ENCODE measurements at regions not wholly inside any gene's neighbourhood (a gene's known extent, or its start where the extent isn't known, plus 50 kb on each side); places are given as distances from the start of the nearest gene placed in this dataset.
"Not testable (repeated sequence)": the region's sequence is repeated elsewhere in the genome, so short reads cannot be mapped to it uniquely, and the experiment has no call there.

DNA sequence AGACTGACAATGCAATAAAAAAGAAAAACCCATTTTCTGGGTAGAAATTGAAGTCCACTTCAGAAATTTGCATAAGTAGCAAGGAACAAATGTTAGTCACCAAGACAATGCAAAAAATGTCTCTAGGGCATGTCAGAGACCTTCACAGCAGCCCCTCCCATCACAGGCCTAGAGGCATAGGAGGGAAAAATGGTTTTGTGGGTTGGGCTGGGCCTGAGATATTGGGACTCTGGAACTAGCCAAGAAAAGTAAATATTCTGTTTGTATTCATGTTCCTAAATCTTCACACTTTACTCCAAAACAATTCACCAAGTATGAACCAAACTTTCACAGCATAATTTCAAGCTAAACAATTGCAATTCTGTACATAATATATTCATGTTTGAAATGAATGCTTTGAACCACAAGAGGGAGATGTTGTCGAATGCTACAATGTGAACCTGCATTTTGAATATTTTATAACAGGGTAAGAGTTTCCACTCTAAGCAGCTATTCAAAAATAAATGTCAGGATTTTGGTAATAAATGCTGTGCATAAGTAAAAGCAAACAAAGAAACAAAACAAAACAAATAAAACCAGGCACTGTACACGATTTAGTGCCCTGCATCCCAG is 429.2 kb downstream of the OTOL1 start:
- no peak for DNase-seq

DNA sequence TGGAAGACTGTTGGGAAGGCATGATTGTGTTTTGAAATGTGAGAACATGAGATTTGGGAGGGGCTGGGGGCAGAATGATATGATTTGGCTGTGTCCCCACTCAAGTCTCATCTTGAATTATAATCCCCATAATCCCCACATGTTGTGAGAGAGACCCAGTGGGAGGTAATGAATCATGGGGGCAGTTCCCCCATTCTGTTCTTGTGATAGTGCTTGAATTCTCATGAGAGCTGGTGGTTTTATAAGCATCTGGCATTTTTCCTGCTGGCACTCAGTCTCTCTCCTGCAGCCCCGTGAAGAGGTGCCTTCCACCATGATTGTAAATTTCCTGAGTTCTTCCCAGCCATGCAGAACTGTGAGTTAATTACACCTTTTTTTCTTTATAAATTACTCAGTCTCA is 430.5 kb downstream of the OTOL1 start:
- DNase-seq: no peak

DNA sequence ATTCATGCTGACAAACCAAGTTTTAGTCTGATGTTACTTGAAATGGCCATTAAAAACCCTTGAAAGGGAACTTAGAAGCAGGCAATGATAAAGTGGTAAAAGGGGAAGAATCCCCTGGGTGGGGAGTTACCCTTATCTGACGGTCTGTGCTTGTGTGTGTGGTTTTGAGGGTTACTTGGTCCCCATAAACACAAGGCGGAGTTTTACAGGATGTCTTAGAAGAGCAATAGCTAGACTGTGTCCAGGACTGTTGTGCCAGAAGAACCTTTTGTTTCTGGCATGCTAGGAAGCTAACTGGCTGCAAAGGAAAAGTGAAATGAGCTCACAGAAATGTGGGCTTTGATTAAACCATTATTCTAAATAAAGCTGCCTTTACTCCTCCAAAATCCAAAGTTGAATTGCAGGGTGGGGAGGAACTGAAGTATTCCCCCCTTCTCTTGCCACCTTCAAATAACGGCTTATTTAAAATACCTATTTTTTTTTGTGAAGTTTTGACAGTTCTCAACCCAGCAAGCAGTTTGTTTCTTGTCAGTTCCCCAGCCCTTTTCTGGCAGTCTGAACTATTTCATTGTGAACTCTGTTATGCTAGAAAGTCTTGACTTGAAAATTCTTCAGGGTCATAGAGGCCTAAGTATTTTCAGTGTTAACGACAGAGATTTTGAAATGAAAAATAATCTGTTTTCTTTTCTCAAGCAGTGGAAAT is 443.5 kb downstream of the OTOL1 start:
- no peak for DNase-seq

DNA sequence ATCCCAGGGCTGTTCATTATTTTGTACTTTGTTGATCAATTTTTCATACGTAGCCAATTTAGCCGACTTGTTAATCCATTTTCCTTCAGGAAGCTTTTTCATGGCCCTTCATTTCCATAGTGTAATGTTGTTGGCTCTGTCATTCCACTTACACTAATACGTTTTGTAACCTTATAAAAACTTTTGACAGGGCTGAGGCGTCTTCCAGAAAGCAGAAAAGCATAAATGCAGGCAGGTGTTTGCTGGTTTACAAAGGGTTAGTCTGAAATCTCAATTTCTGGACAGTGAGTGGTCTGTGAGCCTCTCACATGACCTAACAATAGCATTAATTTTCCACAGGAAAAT is 444.0 kb downstream of the OTOL1 start:
- no peak for DNase-seq

DNA sequence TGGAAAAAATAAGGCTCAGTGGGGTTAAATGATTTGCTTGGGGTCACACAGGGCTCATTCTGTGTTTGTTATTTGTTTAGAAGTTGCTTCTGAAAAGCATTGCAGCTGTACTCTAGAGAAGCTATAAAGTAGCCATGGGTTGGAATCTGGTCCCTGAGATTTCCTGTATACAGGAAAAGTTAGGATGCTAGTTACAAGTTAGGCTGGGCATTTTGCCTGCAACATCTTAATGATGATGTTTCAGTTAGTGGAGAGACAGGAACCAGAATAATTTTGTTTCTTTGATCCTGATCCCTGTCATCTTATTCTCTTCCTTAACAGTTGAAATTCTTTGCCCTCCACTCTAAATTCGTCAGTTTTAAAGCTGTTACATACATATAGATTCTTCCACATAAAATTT is 445.3 kb downstream of the OTOL1 start:
- no peak for DNase-seq

DNA sequence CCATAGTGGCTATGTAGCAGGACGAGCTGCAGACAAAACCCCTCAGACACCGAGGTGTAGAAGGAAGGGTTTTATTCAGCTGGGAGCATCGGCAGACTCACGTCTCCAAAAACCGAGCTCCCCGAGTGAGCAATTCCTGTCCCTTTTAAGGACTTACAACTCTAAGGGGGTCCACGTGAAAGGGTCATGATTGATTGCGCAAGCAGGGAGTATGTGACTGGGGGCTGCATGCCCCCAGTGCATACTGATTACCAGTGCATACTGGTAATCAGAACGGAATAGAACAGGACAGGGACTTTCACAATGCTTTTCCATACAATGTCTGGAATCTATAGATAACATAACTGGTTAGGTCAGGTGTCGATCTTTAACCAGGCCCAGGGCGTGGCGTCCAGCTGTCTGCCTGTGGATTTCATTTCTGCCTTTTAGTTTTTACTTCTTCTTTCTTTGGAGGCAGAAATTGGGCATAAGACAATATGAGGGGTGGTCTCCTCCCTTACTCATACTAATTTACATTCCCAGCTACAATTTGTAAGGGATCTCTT is 447.3 kb downstream of the OTOL1 start:
- not testable (repeated sequence) for DNase-seq

DNA sequence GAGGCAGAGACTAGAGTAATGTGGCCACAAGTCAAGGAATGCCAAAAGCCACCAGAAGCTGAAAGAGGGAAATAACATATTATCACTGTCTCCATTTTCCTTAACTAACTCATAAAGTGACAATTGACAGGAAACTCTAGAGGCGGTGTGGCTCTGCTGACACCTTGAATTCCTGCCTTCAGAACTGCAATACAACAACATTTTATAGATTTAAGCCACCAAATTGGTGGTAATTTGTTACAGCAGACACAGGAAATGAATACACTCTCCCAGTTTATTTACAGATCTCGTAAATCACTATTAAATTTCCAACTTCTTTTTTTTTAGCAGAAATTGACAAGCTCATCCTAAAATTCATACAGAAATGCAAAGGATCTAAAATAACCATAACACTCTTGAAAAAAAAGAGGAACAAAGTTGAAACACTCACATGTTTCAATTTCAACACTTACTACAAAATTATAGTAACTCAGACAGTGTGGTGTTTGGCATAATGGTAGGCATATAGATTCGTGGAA is 449.9 kb downstream of the OTOL1 start:
- DNase-seq: no peak

DNA sequence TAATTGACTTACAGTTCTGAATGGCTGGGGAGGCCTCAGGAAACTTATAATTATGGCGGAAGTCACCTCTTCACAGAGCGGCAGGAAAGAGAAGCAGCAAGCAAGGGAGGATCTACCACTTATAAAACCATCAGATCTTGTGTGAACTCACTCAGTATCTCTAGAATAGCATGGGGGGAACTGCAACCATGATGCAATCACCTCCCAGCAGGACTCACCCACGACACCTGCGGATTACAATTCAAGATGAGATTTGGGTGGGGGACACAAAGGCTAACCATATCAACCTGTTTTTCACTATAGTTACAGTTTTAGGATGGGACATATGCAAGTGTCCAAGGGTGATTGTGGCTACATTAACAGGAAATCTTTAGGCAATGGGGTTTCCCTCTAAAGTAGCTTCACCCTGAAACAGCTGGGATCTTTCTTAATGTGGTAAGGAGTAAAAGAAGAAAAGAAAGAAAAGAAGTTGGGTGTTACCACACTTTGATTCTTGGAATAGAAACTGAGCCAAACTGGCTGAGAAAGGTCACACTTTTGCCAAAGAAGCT is 453.8 kb downstream of the OTOL1 start:
- DNase-seq: no peak

DNA sequence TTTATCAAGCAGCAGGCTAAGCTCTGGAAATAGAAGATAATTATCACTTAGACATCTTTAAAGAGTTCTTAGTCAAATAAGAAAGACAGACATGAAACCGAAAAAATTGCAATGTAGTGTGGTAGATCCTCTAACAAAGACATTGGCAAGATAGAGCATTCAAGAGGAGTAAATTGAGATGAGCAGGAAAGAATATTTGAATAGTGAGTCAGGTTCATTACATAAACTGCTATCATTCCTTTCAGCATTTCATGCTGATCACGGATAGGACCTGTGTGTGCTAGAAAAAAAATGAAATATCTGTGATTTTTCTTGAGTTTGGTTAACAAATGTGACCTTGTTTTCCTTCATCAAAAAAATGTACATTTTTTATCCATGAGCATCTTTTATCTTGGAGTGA is 460.9 kb downstream of the OTOL1 start:
- DNase-seq: no peak

DNA sequence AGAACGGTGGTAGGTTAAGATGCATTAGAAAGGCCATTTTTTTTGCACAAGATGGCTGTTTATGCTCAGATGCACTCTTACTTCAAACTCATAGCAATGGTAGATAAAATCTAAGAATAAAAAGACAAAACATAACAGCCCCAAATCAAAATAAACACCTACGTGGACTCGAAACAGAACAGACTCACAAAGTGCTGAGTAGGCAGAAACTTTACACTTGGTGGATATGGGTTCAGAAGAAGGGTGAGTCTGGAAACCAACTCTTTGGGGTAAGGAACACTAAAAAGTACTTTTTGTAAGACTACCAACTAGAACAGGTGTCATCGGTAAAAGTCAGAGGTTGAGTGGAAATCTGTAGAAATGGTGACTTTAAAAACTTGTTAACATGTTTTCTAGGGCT is 468.2 kb downstream of the OTOL1 start:
- DNase-seq: no peak

DNA sequence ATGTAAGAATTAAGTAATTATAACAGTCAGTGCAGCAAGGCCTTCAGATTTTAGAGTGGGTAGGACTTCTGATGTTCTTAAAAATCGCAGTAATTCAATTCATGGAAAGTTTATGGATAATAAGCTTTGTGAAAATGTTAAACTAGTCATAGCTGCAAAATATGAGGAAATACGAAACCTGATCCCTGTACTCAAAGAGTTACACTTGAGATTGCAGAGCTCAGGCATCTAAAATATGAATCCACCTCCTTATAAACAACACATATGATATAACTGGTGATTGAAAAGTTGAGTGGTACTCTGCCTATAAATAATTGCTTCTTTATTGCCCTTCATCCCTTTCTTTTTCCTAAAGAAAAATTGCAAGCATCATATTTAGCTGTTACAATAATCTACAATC is 473.3 kb downstream of the OTOL1 start:
- no peak for DNase-seq

DNA sequence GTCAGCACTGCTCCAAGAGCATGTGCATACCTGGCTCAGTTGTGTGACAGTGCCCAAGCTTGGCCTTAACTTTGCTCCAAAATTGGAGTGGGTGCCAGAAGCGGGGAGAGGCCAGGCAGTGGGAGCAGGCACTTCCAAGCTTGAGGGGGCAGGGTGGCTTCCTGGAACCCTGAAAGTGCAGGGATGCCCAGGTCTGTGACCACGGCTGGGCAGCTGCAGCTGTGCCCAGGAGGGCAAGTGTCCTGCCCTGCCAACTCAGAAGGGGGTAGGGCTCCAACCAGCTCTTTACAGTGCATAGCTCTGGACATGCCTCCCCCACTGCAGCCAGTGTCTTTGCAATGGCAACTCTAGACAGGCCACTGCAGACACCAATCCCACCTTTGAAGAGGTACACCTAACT is 478.6 kb downstream of the OTOL1 start:
- no peak for DNase-seq

DNA sequence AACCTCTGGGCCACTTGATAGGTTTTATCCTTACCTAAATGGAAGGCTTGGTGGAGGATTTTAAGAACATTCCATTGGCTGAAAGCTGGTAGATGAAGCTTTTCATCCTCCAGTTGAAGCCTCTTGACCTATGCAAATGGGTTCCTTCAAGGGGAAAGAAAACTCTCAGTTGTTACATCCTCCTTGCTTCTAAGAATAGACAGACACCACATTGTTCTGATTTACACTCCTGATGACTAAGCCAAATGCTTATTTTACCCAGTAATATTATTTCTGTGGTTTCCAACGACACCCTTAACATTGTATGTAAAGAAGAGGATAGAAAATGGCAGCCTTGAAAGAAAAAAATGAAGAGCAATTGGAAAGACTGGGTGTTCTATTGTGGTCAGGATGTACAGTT is 480.5 kb downstream of the OTOL1 start:
- no peak for DNase-seq

DNA sequence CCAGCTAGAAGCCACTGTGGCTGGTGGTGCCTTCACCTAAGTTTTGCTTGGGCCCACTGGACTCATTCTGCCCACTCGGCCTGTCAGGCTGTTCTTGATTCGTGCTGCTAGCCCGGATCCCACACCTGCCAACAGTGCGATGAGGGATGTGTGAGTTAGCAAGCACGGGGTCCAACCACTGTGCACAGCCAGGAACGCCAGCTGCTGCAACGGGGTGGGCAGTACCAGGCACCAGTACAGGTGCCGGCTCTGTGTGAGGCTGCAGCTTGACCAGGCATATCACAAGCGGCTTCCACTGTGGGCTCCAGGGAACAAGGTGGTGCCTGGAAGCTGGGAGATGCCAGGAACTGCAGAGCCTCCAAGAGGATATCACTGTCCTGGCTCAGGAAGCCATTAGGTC is 481.2 kb downstream of the OTOL1 start:
- no peak for DNase-seq

DNA sequence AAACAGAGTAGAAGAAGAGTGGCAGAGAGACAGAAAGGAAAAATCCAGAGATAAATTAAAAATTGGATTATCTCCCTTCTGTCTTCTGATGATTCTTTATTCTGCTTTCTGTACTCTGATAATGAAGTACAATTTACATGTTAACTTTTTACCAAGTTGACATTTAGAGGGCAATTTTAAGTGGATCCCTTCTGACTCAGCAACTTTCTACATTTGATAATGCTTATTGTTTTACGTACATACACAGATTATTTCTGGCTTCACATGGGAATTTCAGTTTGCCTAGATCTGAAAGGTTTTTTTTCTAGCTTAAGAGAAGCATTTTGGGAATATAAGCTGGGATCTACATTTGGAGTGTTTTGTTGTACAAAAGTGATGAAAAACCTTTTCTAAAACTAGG is 491.3 kb downstream of the OTOL1 start:
- no peak for DNase-seq

DNA sequence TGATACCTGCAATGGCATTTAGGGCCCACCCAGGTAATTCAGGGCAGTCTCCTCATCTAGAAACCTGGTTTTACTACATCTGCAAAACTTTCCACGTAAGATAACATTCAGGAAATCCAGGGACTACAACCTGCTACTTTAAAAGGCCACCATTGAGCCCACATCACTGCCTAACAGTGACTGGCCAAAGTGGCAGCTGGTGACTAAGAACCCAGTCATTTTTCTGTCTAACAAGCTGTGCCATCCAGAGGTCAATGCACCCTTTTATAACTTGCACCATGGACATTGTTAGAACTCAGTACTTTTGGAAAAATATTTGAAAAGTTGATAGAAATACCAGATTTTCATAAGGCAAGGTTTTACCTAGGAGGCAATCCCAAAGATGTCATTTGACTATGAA is 492.4 kb downstream of the OTOL1 start:
- DNase-seq: no peak

DNA sequence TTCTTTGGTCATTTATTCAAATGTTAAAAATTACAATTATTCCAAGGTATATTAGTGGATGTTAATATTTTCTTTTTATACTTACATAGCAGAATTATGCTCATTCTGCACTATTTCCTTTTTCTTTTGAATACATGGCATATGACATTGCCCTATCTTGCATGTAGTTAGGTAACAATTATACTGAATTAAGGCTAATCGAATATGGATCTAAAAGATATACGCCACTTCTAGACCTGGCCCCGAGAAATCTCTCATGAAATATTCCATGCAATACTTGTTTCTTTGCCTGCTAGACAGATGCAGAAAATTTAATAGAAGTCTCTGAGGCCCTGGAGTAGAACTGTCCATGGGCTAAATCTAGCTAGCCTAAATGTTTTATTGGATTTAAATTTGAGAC is 493.4 kb downstream of the OTOL1 start:
- no peak for DNase-seq

DNA sequence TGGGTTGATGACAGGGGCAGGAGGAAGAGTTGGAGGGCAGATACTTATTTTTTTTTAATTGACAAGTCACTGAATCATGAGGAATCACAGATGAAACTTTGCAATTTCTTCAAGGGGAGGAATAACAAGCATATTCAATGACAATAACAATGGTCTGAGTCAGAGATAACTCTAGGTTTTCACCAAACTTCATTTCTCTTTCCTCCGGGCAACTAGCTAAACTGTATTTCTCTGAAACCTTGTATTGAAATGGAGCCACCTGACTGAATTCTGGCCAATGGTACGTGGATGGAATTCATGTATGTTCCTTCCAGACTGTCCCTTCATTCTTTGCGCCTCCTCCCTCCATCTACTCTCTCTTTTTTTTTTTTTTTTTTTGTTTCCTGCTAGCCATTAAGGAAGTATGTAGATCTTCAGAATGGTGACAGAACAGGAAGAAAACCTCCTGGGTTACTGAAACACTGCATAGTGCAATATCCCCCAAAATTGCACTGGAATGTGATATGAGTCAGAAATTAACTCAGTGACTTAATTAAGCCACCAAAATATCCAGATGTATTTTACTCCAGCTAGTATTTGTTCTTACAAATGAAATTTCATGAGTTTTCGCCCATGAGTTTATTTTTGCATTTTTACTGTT is 495.4 kb downstream of the OTOL1 start:
- DNase-seq: no peak

DNA sequence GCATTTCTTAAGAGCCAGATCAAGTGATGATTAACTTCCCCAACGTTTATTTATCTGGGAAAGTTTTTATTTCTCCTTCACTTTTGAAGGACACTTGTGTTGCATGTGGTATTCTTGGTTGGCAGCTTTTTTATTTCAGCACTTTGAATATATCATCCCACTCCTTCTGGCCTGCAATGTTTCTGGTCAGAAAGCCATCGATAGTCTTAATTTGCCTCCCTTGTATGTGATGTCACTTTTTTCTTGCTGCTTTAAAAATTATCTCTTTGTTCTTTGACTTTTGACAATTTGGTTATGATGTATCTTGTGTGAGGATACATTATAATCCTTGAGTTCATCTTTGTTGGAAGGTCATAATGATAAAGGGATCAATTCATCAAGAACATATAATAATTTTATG is 503.2 kb downstream of the OTOL1 start:
- DNase-seq: no peak

DNA sequence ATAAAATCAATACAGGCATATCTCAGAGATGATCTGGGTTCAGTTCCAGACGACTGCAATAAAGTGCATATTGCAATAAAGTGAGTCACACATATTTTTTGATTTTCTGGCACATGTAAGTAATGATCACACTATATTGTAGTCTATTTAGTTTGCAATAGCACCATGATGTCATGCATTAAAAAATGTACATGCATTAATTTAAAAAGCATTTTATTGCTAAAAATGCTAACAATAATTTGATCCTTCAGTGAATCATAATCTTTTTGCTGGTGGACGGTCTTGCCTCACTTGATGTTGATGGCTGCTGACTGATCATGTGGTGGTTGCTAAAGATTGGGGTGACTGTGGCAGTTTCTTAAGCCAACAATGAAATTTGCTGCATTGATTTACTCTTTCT is 511.1 kb downstream of the OTOL1 start:
- DNase-seq: no peak

DNA sequence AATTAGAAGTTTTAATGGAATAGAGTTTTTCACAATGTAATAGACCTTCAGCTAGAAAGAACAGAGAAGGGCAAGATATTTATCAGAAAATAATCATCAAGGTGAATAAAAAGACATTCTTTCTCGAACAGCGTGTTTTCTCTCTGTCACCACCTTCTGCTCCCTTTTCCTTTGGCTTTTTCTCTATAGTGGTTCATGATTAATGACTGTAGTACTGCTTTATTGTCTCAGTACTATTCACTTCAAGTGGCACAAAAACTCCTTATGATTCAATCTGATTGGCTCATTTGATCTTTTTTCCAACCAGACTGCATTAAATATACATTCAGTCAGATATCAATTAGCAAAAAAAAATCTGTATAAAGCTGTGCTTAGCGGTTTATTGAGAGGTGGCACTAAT is 516.0 kb downstream of the OTOL1 start:
- no peak for DNase-seq

DNA sequence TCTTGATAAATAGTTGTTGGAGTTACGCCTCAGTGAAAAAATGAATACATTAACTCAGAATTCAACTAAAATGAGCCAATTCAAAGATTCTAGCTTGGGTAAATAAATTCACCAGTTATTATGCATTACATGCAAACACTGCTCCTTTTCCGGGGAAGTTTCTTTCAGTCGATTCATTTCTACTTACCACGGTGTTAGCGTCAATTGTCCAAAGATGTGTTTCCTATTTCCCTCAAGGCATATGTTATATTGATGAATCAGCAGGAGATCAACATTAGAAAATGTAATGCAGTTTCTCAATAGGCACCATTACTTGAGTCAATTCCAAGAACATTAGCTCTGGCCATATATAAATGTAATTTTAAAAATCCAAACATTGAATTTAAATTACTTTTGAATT is 517.7 kb downstream of the OTOL1 start:
- no peak for DNase-seq

DNA sequence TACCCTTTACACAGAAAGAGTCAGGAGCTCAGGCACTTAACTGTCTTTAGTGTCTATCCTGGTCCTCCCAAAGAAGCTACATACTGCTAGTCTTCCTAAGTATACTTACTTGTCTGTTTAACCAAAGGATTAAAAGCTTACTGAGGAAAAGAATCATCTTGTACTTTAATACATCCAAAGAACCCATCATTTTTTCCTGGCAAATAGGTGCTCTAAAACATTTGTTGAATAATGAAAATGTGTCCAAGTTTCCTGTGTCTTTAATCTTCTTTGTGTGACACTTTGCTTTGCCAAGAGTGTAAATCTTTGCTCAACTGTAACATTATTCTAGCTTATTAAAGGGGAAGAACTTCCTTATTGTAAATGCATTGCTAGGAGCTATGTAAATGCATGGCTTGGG is 519.2 kb downstream of the OTOL1 start:
- DNase-seq: no peak

DNA sequence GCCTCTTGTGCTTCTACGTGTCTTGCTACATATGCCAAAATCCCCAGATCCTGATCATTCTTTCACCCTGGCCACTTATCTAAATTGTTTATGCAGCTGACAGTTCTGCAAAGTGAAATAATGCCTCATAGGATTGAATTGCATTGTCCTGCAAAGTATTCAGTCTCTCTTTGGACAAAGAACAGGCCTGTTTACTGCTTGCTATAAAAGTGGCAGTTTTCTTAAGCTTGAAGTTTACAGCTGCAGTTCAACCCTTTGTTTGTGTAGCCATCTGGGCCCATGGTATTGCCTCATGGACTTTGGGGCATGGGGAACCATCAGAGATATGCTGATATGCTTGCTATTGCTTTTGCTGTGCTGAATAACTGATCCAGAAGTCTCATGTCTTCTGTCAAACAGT is 523.2 kb downstream of the OTOL1 start:
- no peak for DNase-seq

All from NCI-H1694 treated with DMSO at 0.1 percent for 48 hours (cell line).